Suppressor macrophage treated with lipopolysaccharide for 1 hour (primary cell): ENCODE measurements at regions not wholly inside any gene's neighbourhood (a gene's known extent, or its start where the extent isn't known, plus 50 kb on each side); places are given as distances from the start of the nearest gene placed in this dataset.

ENCODE experiments used
- DNase-seq, 3 donors: peaks; one replicate each; pipeline ENCODE4 v3.0.0-alpha.2; 2020 to 2022

GRCh38 chr12:85642288-85642687 is 193.9 kb downstream of the RASSF9 start:
- no peak for DNase-seq

GRCh38 chr12:85642808-85643207 is 193.4 kb downstream of the RASSF9 start:
- DNase-seq, result no peak

- DNase-seq, result no peak
These were observed 191.7 kb downstream of the RASSF9 start for GRCh38 chr12:85644508-85644907.

- DNase-seq, result no peak
These were observed 182.3 kb downstream of the RASSF9 start for GRCh38 chr12:85653731-85654455.

- no peak for DNase-seq
These were observed 181.8 kb downstream of the RASSF9 start for GRCh38 chr12:85654456-85654840.

GRCh38 chr12:85656561-85656960 is 179.6 kb downstream of the RASSF9 start:
- DNase-seq, result no peak

- no peak for DNase-seq
These were observed 179.0 kb downstream of the RASSF9 start for GRCh38 chr12:85657251-85657650.

- DNase-seq, result no peak
These were observed 178.2 kb downstream of the RASSF9 start for GRCh38 chr12:85657836-85658630.

- DNase-seq, result no peak
These were observed 176.3 kb downstream of the RASSF9 start for GRCh38 chr12:85659754-85660530.

- DNase-seq, result no peak
These were observed 174.6 kb downstream of the RASSF9 start for GRCh38 chr12:85661461-85662206.

GRCh38 chr12:85662207-85662602 is 174.0 kb downstream of the RASSF9 start:
- DNase-seq, result peak in 2 of 3 donors; percentile 14 to 21

- DNase-seq, result no peak
These were observed 172.6 kb downstream of the RASSF9 start for GRCh38 chr12:85663631-85664030.

GRCh38 chr12:85664429-85664828 is 171.8 kb downstream of the RASSF9 start:
- no peak for DNase-seq

GRCh38 chr12:85669911-85670310 is 166.3 kb downstream of the RASSF9 start:
- DNase-seq, result no peak

- DNase-seq, result no peak
These were observed 163.8 kb downstream of the RASSF9 start for GRCh38 chr12:85672436-85672835.

- no peak for DNase-seq
These were observed 162.2 kb downstream of the RASSF9 start for GRCh38 chr12:85673921-85674420.

GRCh38 chr12:85676816-85677749 is 159.1 kb downstream of the RASSF9 start:
- DNase-seq, result no peak

GRCh38 chr12:85679296-85679695 is 156.9 kb downstream of the RASSF9 start:
- no peak for DNase-seq

- no peak for DNase-seq
These were observed 155.3 kb downstream of the RASSF9 start for GRCh38 chr12:85680881-85681280.

GRCh38 chr12:85681333-85681732 is 154.9 kb downstream of the RASSF9 start:
- no peak for DNase-seq

- no peak for DNase-seq
These were observed 153.2 kb downstream of the RASSF9 start for GRCh38 chr12:85683051-85683450.
